Fibroblast of lung (primary cell): ENCODE measurements at regions not wholly inside any gene's neighbourhood (a gene's known extent, or its start where the extent isn't known, plus 50 kb on each side); places are given as distances from the start of the nearest gene placed in this dataset.
"Not testable (repeated sequence)": the region's sequence is repeated elsewhere in the genome, so short reads cannot be mapped to it uniquely, and the experiment has no call there.

Experiments used
- CTCF ChIP-seq, 2 donors: IDR thresholded peaks in 1 of 2; conservative IDR thresholded peaks in 1 of 2; 1 replicate in 1 of 2; 2 replicates in 1 of 2; pipeline ENCODE4 v1.5.1; 2011 to 2012; ENCODE audit warnings: low read length in 2 of 2, control low read depth in 1 of 2, inconsistent platforms in 1 of 2, low read depth in 1 of 2, mild to moderate bottlenecking in 1 of 2
- EZH2 ChIP-seq: IDR thresholded peaks from 2 replicates; pipeline ENCODE4 v1.5.1; 2012; ENCODE audit warnings: low read length, control low read depth, mild to moderate bottlenecking; ENCODE audit errors: missing control alignments

GRCh38 chr9:43115813-43116229 lies 932.4 kb downstream of the SPATA31A6 start:
- TF ChIP-seq CTCF (conservative IDR thresholded peaks at IDR 0.05 in 1 of 2, IDR thresholded peaks at IDR 0.05 in 1 of 2; ENCODE audit: low read depth in 1 of 2, low read length in 2 of 2); EZH2: not testable (repeated sequence)
